ENCODE measurements at regions not wholly inside any gene's neighbourhood (a gene's known extent, or its start where the extent isn't known, plus 50 kb on each side); places are given as distances from the start of the nearest gene placed in this dataset.
"Not testable (repeated sequence)": the region's sequence is repeated elsewhere in the genome, so short reads cannot be mapped to it uniquely, and the experiment has no call there.

DNA sequence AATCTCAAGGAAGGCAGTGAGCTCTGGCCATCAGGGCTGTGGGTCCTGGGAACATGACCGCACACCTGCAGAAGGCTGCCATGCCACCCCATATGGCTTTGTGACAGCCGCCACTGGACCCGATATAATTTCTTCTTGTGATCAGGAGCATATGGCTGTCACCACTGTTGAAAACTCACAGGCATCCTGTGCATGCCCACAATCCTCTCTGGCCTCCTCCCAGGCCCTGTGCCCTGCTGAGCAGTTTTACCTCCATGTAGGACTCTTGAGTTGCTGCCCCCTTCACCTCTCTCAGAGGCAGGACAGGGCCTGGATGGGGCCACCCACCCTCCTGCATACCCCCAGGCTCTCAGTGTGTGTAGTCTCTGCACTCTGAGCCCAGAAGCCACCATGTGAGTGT is 391.9 kb upstream of the AKR1E2 start:
- no peak for DNase-seq

DNA sequence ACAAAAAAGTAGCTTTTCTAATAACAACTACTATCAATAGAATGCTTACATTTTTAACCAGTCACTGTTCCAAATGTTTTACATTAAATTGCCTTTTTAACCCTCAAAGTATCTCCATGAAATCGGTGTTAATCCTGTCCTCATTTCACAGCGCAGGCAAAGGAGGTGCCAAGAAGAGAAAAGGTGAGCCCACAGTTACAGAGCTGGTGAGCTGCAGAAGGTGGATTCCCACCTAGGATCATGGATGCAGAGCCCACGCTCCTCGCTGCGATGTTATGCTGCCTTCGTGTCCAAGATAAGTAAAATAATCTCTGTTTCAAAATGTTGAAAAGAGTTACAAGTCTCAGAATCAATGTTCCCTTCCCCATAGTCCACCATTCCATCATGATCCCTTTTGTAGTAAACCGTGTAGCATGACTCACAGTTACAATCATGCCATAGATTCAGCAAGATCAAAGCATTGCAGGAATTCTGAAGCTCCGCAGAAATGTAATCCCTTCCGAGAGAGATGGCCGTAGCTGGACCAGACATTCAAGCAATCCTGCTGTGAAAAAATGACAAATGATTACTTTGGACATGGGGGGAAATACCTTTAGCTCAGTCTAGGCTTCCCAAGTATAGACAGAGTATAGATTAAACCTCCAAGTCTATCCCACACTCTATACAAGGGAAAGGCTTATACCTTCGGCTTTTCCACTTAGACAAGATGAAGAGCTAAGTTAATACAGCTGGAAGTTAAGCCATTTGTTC is 394.7 kb upstream of the AKR1E2 start:
- no peak for DNase-seq

DNA sequence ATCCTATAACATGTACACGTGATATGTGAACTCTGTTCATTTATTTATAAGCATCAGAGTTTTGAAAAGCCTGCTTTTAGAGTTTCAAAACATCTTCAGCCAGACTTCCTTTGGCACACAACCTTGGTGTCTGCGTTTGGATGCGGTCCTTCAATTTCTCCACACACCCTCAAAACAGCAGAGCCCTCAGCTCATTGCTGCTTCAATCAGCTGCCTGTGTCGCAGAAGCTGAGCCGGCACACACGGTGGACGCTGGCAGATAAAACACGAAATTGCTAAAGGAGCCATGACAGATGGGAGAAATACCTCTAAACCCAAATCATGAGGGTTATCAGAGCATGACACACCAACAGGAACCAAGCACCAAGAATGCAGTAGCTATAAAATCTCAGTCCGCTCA is 396.4 kb upstream of the AKR1E2 start:
- DNase-seq = no peak

DNA sequence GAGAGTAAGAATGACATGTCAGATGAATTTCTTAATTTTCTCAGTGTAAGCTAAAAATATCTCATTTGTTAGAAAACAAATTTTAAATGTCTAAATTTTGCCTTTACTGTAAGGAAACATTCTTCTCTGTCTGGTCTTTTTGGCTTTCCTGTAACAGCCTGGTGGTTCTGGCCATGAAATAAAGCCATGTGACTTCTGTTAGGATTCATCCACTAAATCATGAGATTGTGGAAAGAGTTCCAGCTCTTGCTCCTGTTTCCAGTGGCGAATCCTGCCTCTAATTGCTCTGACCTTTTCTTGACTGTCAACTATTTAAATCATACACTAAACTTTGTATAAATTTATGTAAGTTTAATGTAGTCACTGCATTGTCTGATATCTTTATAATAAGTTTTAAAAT is 398.5 kb upstream of the AKR1E2 start:
- no peak for DNase-seq

DNA sequence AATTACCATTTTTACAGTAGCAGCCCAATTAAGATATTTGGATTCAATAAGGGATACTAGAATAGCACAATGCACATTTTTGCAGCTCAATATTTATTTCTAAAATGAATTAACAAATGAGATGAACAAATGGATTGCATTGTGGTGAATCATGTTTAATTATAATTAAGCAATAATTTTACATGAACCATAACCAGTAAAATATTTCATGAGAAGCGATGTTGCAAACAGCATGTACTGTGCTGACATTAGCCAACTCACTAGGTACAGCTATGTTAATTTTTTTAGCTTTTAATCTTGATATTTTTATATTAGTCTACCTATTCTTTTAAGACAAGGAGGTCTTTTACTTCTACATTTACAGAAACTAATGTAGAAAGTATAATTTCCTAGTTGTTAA is 399.1 kb upstream of the AKR1E2 start:
- DNase-seq = no peak

DNA sequence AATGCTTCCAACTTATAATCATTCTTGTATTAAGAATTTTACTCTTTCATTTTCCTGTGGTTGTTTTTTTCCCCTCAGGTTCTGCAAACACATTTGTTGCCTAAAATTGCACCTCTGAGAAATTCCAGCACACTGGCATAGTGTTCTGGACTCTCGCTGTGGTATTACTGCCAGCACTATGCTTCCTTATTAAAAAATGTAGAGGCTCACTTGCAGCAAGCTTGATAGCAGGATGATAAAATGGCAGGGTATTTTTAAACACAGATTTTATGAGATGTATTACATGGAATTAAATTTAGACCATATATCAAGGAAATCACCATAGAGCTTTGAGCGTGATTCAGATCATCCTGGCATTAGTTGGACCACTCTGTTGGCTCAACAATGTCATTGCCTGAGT is 416.7 kb upstream of the AKR1E2 start:
- no peak for DNase-seq

DNA sequence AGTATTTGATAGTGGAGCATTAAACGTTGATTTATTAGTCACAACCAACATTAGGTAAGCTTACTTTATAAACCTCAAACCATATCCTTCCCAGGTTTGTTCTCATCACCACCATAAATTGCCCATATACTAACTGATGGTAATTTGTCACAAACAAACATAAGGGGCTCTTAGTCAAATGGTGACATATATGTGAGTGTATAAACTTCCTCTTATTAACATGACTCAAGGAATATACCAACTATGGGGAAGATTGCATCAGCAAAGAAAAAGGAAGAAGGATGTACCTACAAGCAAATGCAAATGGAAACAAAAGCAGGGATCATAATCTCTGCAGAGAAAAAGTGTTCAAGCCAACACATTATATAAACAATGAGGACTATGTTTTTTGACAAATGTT is 418.2 kb upstream of the AKR1E2 start:
- no peak for DNase-seq

DNA sequence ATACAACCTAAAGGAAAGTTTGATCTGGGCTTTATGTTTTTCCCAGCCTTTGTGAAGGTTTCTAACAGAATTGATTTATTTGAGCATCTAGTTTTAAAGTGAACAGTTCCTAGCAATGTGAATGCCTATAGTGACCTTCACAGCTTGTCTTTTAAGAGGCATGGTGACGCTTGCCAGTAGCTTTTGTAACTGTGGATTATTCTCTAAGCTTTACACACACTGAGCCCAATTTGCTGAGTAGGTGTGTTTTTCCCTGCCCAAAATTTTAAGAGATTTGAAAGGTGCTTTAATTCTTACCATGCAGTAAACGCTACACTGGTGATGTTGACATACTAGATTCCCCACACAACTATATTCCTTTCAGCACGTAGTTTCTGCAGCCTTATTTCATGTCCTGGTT is 420.2 kb upstream of the AKR1E2 start:
- no peak for DNase-seq

DNA sequence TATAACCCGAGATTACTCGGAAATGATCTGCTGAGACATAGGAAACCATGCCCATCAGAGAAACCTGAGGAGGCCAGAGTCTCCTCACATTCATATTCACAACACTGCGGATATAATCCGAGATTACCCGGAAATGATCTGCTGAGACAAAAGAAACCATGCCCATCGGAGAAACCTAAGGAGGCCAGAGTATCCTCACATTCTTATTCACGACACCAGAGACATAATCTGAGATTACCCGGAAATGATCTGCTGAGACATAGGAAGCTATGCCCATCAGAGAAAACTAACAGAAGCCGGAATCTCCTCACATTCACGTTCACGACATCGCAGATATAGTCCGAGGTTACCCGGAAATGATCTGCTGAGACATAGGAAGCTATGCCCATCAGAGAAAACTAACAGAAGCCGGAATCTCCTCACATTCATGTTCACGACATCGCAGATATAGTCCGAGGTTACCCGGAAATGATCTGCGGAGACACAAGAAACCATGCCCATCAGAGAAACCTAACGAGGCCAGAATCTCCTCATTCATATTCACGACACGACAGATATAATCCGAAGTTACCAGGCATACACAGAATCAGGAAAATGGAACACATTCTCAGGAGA is 422.3 kb upstream of the AKR1E2 start:
- DNase-seq = no peak

DNA sequence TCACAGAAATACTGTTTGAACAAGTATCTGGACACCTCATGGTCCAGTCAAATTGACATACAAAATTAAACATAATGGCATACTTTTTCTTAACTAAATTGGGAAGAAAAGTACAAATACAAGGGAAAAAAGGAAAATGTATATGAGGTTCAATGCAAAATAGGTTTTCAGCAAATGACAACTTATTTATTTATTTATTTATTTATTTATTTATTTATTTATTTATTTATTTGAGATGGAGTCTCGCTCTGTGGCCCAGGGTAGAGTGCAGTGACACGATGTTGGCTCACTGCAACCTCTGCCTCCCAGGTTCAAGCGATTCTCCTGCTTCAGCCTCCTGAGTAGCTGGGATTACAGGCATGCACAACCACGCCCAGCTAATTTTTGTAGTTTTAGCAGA is 424.9 kb upstream of the AKR1E2 start:
- not testable (repeated sequence) for DNase-seq

DNA sequence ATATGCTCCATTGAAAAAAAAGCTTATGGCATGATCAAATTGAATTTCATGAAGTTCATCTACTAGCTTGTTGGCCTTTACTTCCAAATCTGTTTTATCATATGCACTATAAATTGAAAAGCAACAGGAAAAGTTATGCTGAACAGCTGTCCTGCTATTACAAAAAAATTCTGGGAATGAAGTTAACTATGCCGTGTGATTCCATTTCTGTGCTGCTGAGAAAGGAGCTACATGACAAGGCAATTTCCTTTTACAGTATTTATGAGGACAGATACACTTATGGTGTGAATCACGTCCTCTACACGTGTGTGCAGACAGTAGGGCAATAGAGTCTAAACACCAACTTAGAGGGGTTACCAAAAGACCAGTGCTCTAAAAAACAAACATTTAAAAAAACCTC is 426.5 kb upstream of the AKR1E2 start:
- DNase-seq = no peak

DNA sequence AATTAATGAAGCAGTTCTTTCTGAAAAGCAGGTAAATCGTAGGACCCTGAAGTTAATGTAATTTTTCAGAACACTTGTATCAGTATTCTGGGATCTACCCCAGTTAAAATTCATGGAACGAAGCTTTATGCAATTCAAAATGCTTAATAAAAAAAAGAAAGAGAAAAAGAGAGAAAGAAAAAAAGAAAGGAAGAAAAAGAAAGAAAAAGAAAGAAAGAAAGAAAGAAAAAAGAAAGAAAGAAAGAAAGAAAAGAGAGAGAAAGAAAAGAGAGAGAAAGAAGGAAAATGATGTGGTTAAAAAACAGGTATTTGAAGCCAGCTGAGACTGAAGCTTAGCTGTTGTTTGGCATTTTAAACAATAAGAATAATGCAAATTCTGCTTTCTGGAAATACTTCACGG is 427.4 kb upstream of the AKR1E2 start:
- no peak for DNase-seq

DNA sequence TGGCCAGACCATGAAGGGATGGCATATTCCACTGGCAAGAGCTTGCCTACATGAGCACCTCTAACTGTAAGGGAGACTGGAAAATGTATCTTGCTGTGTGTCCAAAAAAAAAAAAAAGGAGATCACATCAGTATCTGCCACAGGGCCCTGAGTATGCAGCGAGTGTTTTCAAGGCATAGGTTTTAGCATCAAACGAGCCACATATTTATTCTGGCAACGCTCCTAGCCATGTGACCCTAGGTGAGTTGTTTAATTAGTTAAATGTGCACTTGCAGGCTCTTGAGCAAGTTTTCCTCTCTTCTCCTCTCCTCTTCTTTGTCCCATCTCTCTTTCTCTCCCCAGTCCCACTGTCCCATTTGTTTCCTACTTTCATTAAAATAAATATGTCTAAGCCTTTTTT is 428.7 kb upstream of the AKR1E2 start:
- DNase-seq = no peak

DNA sequence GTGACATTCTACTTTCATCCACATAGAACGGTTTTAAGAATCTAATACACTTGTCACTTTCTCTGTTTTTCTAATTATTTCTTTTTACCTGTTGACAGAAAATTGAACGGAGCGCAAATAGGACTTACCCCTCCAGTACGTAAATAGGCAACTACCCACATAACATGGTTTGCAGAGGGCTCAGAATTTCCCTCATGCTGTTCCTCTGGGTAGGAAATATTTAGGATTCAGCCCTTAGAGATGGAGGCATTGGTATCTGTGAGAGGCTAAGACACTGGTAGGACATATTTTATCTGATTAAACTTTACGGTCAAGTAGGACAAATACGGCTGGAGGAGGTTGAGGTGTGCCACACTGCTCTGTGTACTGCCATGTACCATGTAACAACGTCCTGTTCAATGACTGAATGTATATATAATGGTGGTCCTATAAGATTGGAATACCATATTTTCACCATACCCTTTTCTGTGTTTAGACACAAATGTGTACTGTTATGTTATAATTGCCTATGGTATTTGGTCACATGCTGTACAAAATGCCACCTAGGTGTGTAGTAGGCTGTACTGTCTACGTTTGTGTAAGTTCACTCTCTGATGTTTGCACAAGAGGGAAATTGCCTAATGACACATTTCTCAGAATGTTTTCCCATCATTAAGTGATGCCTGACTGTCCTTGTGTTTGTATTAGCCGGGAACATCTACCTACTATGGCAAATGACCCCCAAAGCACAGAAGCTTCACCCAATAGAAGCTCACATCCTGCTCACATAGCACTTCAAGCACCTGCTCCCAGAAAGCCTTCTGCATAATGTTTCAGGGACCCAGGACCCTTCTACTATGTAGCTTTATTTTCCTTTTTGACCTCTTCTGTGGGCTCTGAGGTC is 429.4 kb upstream of the AKR1E2 start:
- no peak for DNase-seq

DNA sequence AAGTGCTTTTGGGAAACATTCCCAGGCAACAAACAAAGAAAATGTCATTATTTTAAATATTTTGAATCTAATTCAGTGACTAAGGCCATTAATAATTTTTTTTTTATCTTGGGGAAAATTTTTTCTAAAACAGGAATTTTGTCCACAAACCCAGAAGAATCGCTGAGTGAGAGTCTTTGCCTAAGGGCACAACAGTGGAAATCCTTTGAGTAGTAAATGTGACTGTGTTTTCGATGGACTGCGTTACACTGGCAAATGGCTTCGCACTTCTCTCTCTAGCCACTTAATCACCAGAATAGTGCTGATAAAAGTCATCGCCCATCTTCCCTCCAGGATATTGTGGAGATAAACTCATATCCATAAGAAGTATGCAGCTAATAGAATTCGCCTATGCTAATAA is 430.3 kb upstream of the AKR1E2 start:
- no peak for DNase-seq

DNA sequence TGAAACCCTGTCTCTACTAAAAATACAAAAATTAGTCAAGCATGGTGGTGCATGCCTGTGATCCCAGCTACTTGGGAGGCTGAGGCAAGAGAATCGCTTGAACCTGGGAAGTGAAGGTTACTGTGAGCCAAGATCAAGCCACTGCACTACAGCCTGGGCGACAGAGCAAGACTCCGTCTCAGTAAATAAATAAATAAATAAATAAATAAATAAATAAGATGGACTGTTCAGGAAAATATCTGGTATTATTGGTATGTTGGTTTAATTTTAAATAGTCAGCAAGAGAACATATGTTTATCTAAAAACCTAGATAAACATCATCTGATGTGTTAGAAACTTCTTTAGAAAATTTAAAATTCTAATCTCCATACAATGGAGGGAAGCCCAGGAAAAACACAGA is 431.6 kb upstream of the AKR1E2 start:
- DNase-seq = not testable (repeated sequence)

DNA sequence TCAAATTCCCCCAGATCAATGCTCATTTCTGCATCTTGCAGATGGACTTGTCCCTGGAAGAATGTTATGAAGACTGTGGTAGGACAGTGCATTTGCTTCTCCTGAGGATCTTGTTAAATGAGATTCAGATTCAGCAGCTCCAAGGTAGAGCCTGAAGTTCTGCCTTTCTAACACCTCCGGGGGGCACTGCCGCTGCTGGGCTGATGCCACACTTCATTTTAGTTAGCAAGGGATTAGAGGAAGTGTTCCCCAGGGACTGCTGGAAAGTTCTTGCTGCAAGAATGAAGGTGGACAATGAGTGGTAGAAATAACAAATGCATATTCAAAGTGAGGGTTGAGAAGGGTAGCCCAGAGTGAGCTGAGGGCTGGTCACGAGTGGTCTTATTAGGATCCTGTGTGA is 434.3 kb upstream of the AKR1E2 start:
- no peak for DNase-seq

DNA sequence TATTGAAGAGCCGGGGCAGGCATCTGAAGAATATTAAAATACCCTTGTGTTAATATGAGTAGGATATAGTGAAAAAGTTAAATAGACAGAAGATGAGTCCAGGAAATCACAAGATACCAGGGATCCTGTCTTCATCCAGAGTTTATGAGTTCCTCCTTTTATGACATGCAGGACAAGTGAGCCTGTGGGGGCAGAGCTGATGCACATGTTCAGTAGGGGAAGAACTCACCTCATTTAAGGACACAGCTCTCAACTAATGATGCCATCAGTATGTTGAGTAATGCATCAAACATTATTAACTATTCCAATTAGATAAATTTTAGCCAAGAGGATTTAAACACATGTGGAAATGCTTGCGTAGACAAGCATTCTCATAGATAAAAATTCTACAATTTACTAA is 435.8 kb upstream of the AKR1E2 start:
- no peak for DNase-seq

DNA sequence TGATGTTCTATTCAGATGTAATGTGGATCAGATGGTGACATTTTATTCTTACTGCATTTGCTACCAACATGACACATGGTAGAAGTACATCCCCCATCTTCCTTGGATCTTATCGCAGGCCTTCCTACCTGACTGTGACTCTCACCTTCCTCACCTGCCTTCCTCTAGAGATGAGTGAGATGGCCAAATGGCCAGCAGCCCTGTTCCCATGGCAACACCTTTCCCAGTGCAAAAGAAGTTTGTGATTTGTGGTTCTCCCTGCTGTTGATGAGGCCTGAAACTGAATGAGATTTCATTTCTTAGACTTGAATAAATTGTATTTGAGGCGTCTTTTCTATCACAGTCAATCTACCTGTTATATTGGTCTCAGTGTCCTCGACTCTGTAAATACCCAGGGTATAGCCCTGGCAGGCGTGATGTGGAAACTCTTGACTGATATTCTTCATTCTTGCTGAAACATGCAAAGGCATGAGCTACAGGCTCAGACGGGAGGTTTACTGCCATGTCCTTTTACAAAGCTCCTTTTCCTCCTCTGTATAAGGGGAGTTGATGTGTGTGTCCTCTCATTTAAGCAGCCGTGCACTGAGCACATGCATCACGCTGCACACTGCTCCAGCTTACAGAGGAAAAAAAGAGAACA is 440.7 kb upstream of the AKR1E2 start:
- no peak for DNase-seq

DNA sequence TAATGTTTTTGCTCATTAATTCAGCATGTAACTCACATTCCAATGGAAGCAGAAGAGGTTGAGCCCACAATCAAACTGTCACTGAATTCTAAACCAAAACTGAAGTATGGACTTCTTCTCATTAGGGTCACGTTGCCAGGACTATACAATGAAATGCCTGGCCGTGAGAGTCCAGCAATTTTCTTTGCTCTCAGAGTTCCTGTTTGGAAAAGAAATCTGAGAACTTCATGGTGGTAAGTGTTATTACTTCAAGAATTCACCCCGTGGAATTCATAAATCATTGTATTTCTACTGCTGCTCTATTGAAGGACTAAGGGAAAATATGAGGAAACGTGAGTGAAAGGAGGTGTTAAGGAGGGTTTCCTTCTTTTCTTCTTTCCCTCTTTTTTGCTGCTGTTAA is 441.8 kb upstream of the AKR1E2 start:
- DNase-seq = no peak

DNA sequence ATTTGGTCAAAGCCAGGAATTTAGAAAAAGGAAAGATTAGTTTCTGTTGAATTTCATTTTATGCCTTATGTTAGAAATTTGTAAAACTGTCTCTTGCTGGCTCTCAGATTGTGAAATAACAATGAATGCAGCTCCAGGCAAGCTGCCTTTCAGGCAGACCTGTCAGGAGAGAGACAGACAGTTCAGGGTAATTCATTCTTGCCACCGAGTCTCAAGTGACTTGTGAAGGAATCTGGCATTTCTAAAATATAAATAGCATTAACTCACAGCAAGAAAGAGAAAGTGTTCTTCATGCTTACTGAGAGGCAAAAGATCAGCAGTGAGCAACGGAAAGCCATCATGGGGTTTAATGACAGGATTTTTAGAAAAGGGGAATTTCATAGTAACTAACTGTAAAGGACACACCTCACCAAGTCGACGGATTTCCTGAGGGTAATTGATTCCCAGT is 442.3 kb upstream of the AKR1E2 start:
- DNase-seq = no peak

DNA sequence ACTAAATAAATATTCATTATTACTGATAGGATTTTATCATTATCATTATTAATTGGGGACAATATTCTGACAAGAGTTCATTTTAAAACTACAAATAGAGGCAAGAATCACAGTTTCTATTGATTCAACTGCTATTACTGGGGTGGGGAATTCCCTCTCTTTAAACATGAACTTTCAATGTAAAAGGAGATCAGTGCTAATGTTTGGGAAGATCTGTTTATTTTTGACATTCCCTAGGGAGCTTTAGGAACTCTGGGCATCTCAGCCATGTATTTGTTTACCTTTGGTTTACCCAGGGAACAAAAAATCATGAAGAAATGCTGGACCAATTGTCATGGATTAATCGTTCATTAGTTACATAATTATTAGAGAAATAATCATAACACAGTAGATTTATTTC is 443.2 kb upstream of the AKR1E2 start:
- DNase-seq = no peak

DNA sequence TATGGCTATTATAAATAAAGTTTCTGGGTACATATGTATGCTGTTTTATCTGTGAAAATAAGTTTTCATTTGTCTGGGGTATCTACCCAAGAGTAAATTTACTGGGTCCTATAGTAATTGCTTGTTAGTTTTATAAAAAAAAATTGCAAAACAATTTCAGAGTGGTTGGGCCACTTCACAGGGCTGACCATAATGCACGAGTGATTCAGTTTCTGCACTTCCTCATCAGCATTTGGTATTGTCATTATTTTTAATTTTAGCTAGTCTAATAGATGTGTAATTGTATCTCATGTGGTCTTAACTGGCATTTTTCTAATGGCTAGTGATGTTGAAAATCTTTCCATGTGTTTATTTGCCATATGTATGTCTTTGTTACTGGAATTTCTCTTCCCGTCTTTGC is 452.4 kb upstream of the AKR1E2 start:
- no peak for DNase-seq

DNA sequence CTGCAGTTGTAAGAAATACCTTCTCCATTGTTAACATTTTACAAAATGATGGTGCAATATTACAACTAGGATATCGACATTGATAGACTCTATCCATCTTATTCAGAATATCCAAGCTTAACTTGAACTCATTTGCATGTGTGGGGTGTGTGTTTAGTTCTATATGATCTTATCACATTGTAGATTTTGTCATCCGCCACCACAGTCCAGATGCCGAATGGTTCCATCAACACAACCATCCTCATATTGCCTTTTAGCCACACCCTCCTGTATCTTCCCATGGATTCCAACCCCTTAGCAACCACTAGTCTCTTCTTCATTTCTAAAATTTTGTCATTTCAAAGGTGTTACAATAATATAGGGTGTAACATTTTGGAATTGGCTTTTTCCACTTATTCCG is 452.9 kb upstream of the AKR1E2 start:
- no peak for DNase-seq

Data from stimulated activated CD4-positive, alpha-beta T cell treated with anti-CD3 and anti-CD28 coated beads, Interleukin-12 subunit alpha, Interleukin-12 subunit beta, amount 100 ng/mL, for 4 hours (primary cell).